ENCODE measurements at regions not wholly inside any gene's neighbourhood (a gene's known extent, or its start where the extent isn't known, plus 50 kb on each side); places are given as distances from the start of the nearest gene placed in this dataset.

GRCh38 chr11:15737320-15737719 lies 619.0 kb downstream of the SOX6 start:
- TF ChIP-seq CTCF (IDR thresholded peaks at IDR 0.05; ENCODE audit: extremely low read depth, insufficient read depth, missing control alignments) = no peak
- DNase-seq (ENCODE audit: low spot score) = no peak
- in situ Hi-C loops (cut with MboI; ENCODE audit: low pct_unique_long_range_greater_than_20kb, low sequenced_read_pairs, unreplicated experiment) = no loop called here

GRCh38 chr11:15738931-15739330 lies 617.4 kb downstream of the SOX6 start:
- no peak for TF ChIP-seq CTCF (IDR thresholded peaks at IDR 0.05; ENCODE audit: extremely low read depth, insufficient read depth, missing control alignments)
- in situ Hi-C loops (cut with MboI; ENCODE audit: low pct_unique_long_range_greater_than_20kb, low sequenced_read_pairs, unreplicated experiment) = no loop called here
- DNase-seq (ENCODE audit: low spot score) = no peak

- in situ Hi-C loops (cut with MboI; ENCODE audit: low pct_unique_long_range_greater_than_20kb, low sequenced_read_pairs, unreplicated experiment) = no loop called here
- no peak for TF ChIP-seq CTCF (IDR thresholded peaks at IDR 0.05; ENCODE audit: extremely low read depth, insufficient read depth, missing control alignments)
- no peak for DNase-seq (ENCODE audit: low spot score)
These were observed 613.5 kb downstream of the SOX6 start for GRCh38 chr11:15742626-15743519.

GRCh38 chr11:15744693-15745092 lies 611.7 kb downstream of the SOX6 start:
- no peak for DNase-seq (ENCODE audit: low spot score)
- in situ Hi-C loops (cut with MboI; ENCODE audit: low pct_unique_long_range_greater_than_20kb, low sequenced_read_pairs, unreplicated experiment) = no loop called here
- no peak for TF ChIP-seq CTCF (IDR thresholded peaks at IDR 0.05; ENCODE audit: extremely low read depth, insufficient read depth, missing control alignments)

GRCh38 chr11:15745266-15745665 lies 611.1 kb downstream of the SOX6 start:
- in situ Hi-C loops (cut with MboI; ENCODE audit: low pct_unique_long_range_greater_than_20kb, low sequenced_read_pairs, unreplicated experiment) = no loop called here
- TF ChIP-seq CTCF (IDR thresholded peaks at IDR 0.05; ENCODE audit: extremely low read depth, insufficient read depth, missing control alignments) = no peak
- no peak for DNase-seq (ENCODE audit: low spot score)

- DNase-seq (ENCODE audit: low spot score) = no peak
- TF ChIP-seq CTCF (IDR thresholded peaks at IDR 0.05; ENCODE audit: extremely low read depth, insufficient read depth, missing control alignments) = no peak
- in situ Hi-C loops (cut with MboI; ENCODE audit: low pct_unique_long_range_greater_than_20kb, low sequenced_read_pairs, unreplicated experiment) = no loop called here
These were observed 608.7 kb downstream of the SOX6 start for GRCh38 chr11:15747671-15748070.
